PFSK-1 (cell line): ENCODE measurements at regions not wholly inside any gene's neighbourhood (a gene's known extent, or its start where the extent isn't known, plus 50 kb on each side); places are given as distances from the start of the nearest gene placed in this dataset.

Experiments used
- POLR2AphosphoS5 ChIP-seq: IDR thresholded peaks from 2 replicates; pipeline ENCODE4 v1.6.1; 2012; ENCODE audit warnings: low read depth, mild to moderate bottlenecking, control low read depth, low read length, moderate library complexity
- TAF1 ChIP-seq: IDR thresholded peaks from 2 replicates; pipeline ENCODE4 v1.6.1; 2012; ENCODE audit warnings: low read length, control low read depth, borderline replicate concordance; ENCODE audit not compliant: insufficient read depth

GRCh38 chr5:18882154-18882553 lies 1105.8 kb downstream of the CDH18 start:
- TF ChIP-seq POLR2AphosphoS5, result no peak
- no peak for TF ChIP-seq TAF1
